KMS-11 (cell line): ENCODE measurements at regions not wholly inside any gene's neighbourhood (a gene's known extent, or its start where the extent isn't known, plus 50 kb on each side); places are given as distances from the start of the nearest gene placed in this dataset.

Experiments used
- H2AFZ ChIP-seq: fragments of 200-600 bp; sonication (generic); 2 replicates; pipeline ENCODE4 v1.6.1; 2016; ENCODE audit warnings: antibody characterized with exemption, mixed run types, low read depth
- H3K27ac ChIP-seq: fragments of 200-600 bp; sonication (generic); 2 replicates; pipeline ENCODE4 v1.6.1; 2016; ENCODE audit warnings: mild to moderate bottlenecking, mixed run types
- H3K27me3 ChIP-seq: fragments of 200-600 bp; sonication (generic); 2 replicates; pipeline ENCODE4 v1.6.1; 2017; ENCODE audit warnings: mild to moderate bottlenecking, low read depth, mixed run types, moderate library complexity; ENCODE audit not compliant: insufficient read depth
- H3K36me3 ChIP-seq: fragments of 200-600 bp; sonication (generic); 2 replicates; pipeline ENCODE4 v1.6.1; 2017; ENCODE audit warnings: mild to moderate bottlenecking, mixed run types; ENCODE audit not compliant: insufficient read depth
- H3K4me1 ChIP-seq: fragments of 200-600 bp; sonication (generic); 2 replicates; pipeline ENCODE4 v1.6.1; 2016; ENCODE audit warnings: mild to moderate bottlenecking, low read depth, mixed run types; ENCODE audit not compliant: poor library complexity, severe bottlenecking
- H3K4me2 ChIP-seq: fragments of 200-600 bp; sonication (generic); 2 replicates; pipeline ENCODE4 v1.7.0; 2016; ENCODE audit warnings: mild to moderate bottlenecking, mixed run types
- H3K4me3 ChIP-seq: fragments of 200-600 bp; sonication (generic); IDR thresholded peaks from 2 replicates; pipeline ENCODE4 v1.6.1; 2017; ENCODE audit warnings: low read depth, low read length, mixed read lengths; ENCODE audit not compliant: insufficient read depth
- H3K79me2 ChIP-seq: fragments of 200-600 bp; sonication (generic); 2 replicates; pipeline ENCODE4 v1.6.1; 2016; ENCODE audit warnings: low read depth, mixed run types; ENCODE audit not compliant: insufficient read depth
- H3K9ac ChIP-seq: fragments of 200-600 bp; sonication (generic); 2 replicates; pipeline ENCODE4 v1.6.1; 2016; ENCODE audit warnings: mild to moderate bottlenecking, mixed run types
- H4K20me1 ChIP-seq: fragments of 200-600 bp; sonication (generic); 2 replicates; pipeline ENCODE4 v1.6.1; 2016; ENCODE audit warnings: mild to moderate bottlenecking, mixed run types; ENCODE audit not compliant: insufficient read depth
- CTCF ChIP-seq: fragments of 200-600 bp; sonication (generic); conservative IDR thresholded peaks from 2 replicates; pipeline ENCODE4 v1.6.1; 2017; ENCODE audit warnings: low read depth, mild to moderate bottlenecking, antibody characterized with exemption, low read length, moderate library complexity, mixed read lengths

- no peaks in the 10 kb centered on the region for H3K36me3 ChIP-seq
- H4K20me1 ChIP-seq = no peaks in the 10 kb centered on the region
- no peaks in the 10 kb centered on the region for H3K79me2 ChIP-seq
- H3K4me2 ChIP-seq = no peak overlapping the region
- H3K27me3 ChIP-seq = no peaks in the 10 kb centered on the region
- H3K27ac ChIP-seq = no peak overlapping the region
- no peak overlapping the region for H2AFZ ChIP-seq
- no peak overlapping the region for H3K4me3 ChIP-seq
- H3K9ac ChIP-seq = no peak overlapping the region
- no peak for TF ChIP-seq CTCF
- peaks cover 14% of the 10 kb centered on the region for H3K4me1 ChIP-seq
Observed at GRCh38 chr13:78105656-78106055, 187.0 kb upstream of the EDNRB start.

GRCh38 chr13:78103936-78104335 lies 185.3 kb upstream of the EDNRB start:
- Histone ChIP-seq H3K36me3 (no peaks in the 10 kb centered on the region), H3K9ac (no peak overlapping the region), H3K4me3 (no peak overlapping the region), H2AFZ (no peak overlapping the region), H3K27me3 (no peaks in the 10 kb centered on the region), H3K4me2 (no peak overlapping the region), H3K79me2 (no peaks in the 10 kb centered on the region), H4K20me1 (no peaks in the 10 kb centered on the region), H3K4me1 (peaks cover 14% of the 10 kb centered on the region), H3K27ac (no peak overlapping the region)
- TF ChIP-seq CTCF = no peak

- H3K9ac ChIP-seq = no peak overlapping the region
- no peak for TF ChIP-seq CTCF
Observed at GRCh38 chr13:78102741-78103140, 184.1 kb upstream of the EDNRB start.

GRCh38 chr13:78102121-78102677 lies 183.6 kb upstream of the EDNRB start:
- H3K27ac ChIP-seq = peak overlapping the region; percentile 28; the same call in 1 of the 2 replicates
- H3K9ac ChIP-seq = no peak overlapping the region
- H3K4me2 ChIP-seq = peak overlapping the region; percentile 13; the same call in 1 of the 2 replicates
- H3K4me3 ChIP-seq = no peak overlapping the region
- H2AFZ ChIP-seq = peak overlapping the region; percentile 44; the same call in 1 of the 2 replicates
- H3K79me2 ChIP-seq = no peaks in the 10 kb centered on the region
- H4K20me1 ChIP-seq = no peaks in the 10 kb centered on the region
- no peak for TF ChIP-seq CTCF
- no peaks in the 10 kb centered on the region for H3K36me3 ChIP-seq
- H3K27me3 ChIP-seq = no peaks in the 10 kb centered on the region
- peaks cover 14% of the 10 kb centered on the region for H3K4me1 ChIP-seq

More at GRCh38 chr13:78102741-78103140, 184.1 kb upstream of the EDNRB start:
- no peaks in the 10 kb centered on the region for H3K36me3 ChIP-seq
- H3K79me2 ChIP-seq = no peaks in the 10 kb centered on the region
- H3K4me2 ChIP-seq = peak overlapping the region; percentile 13; the same call in 1 of the 2 replicates
- H2AFZ ChIP-seq = peak overlapping the region; percentile 44; the same call in 1 of the 2 replicates
- H3K4me3 ChIP-seq = no peak overlapping the region
- no peaks in the 10 kb centered on the region for H3K27me3 ChIP-seq
- H3K4me1 ChIP-seq = peaks cover 14% of the 10 kb centered on the region
- no peaks in the 10 kb centered on the region for H4K20me1 ChIP-seq
- H3K27ac ChIP-seq = peak overlapping the region; percentile 28; the same call in 1 of the 2 replicates
